ENCODE measurements at regions not wholly inside any gene's neighbourhood (a gene's known extent, or its start where the extent isn't known, plus 50 kb on each side); places are given as distances from the start of the nearest gene placed in this dataset.

- no peak overlapping the region for H3K27ac ChIP-seq
- TF ChIP-seq EZH2 (IDR thresholded peaks at IDR 0.05) = no peak
- no peak for TF ChIP-seq POLR2AphosphoS5 (IDR thresholded peaks at IDR 0.05; ENCODE audit: borderline replicate concordance, low read depth, low read length)
- TF ChIP-seq FOXP2 (optimal IDR thresholded peaks at IDR 0.05; ENCODE audit: control extremely low read depth, extremely low read length, insufficient read depth) = no peak
- no peak for DNase-seq (ENCODE audit: low read depth, low spot score)
- H3K36me3 ChIP-seq (ENCODE audit: insufficient read depth, low read length) = no peaks in the 10 kb centered on the region
- no peaks in the 10 kb centered on the region for H3K9me3 ChIP-seq (ENCODE audit: low read depth, low read length)
- no peak overlapping the region for H3K9ac ChIP-seq (ENCODE audit: insufficient read length)
- no peak overlapping the region for H3K4me3 ChIP-seq
Measured at GRCh38 chr9:102113191-102113590, 374.7 kb upstream of the GRIN3A start.

- H3K9me3 ChIP-seq (ENCODE audit: low read depth, low read length) = no peaks in the 10 kb centered on the region
- no peak for DNase-seq (ENCODE audit: low read depth, low spot score)
- H3K27ac ChIP-seq = no peak overlapping the region
- TF ChIP-seq POLR2AphosphoS5 (IDR thresholded peaks at IDR 0.05; ENCODE audit: borderline replicate concordance, low read depth, low read length) = no peak
- no peak for TF ChIP-seq EZH2 (IDR thresholded peaks at IDR 0.05)
- no peak for TF ChIP-seq FOXP2 (optimal IDR thresholded peaks at IDR 0.05; ENCODE audit: control extremely low read depth, extremely low read length, insufficient read depth)
- H3K36me3 ChIP-seq (ENCODE audit: insufficient read depth, low read length) = no peaks in the 10 kb centered on the region
- H3K9ac ChIP-seq (ENCODE audit: insufficient read length) = no peak overlapping the region
- no peak overlapping the region for H3K4me3 ChIP-seq
Measured at GRCh38 chr9:102106439-102106838, 368.0 kb upstream of the GRIN3A start.

DNA sequence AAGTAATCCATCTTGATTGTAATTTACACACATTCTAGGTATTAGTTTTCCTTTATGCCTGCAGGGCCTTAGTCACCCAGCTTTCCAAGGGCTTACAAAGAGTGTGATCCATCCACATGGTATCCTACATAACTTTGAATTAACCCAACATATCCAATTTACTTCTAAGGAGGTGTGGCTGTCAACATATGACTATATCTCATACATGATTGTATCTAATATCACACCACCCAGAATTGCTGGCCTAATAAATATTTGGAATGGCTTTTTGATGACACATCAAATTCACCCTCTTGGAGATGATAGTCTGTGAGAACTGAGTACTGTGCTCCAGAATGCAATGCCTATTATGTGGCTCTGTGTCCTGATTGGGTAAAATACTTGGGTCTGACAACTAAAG, 363.3 kb upstream of the GRIN3A start:
- Histone ChIP-seq H3K4me3 (no peak overlapping the region), H3K9me3 (ENCODE audit: low read depth, low read length) (no peaks in the 10 kb centered on the region), H3K36me3 (ENCODE audit: insufficient read depth, low read length) (no peaks in the 10 kb centered on the region), H3K9ac (ENCODE audit: insufficient read length) (no peak overlapping the region), H3K27ac (no peak overlapping the region)
- no peak for DNase-seq (ENCODE audit: low read depth, low spot score)
- TF ChIP-seq EZH2 (IDR thresholded peaks at IDR 0.05) (no peak), FOXP2 (optimal IDR thresholded peaks at IDR 0.05; ENCODE audit: control extremely low read depth, extremely low read length, insufficient read depth) (no peak), POLR2AphosphoS5 (IDR thresholded peaks at IDR 0.05; ENCODE audit: borderline replicate concordance, low read depth, low read length) (no peak)

- H3K36me3 ChIP-seq (ENCODE audit: insufficient read depth, low read length) = no peaks in the 10 kb centered on the region
- no peaks in the 10 kb centered on the region for H3K9me3 ChIP-seq (ENCODE audit: low read depth, low read length)
- DNase-seq (ENCODE audit: low read depth, low spot score) = no peak
- H3K9ac ChIP-seq (ENCODE audit: insufficient read length) = no peak overlapping the region
- TF ChIP-seq EZH2 (IDR thresholded peaks at IDR 0.05) = no peak
- TF ChIP-seq POLR2AphosphoS5 (IDR thresholded peaks at IDR 0.05; ENCODE audit: borderline replicate concordance, low read depth, low read length) = no peak
- no peak for TF ChIP-seq FOXP2 (optimal IDR thresholded peaks at IDR 0.05; ENCODE audit: control extremely low read depth, extremely low read length, insufficient read depth)
- H3K4me3 ChIP-seq = no peak overlapping the region
- H3K27ac ChIP-seq = no peak overlapping the region
Measured at GRCh38 chr9:102087141-102087540, 348.7 kb upstream of the GRIN3A start.

- Histone ChIP-seq H3K27ac (no peak overlapping the region), H3K9ac (ENCODE audit: insufficient read length) (no peak overlapping the region), H3K36me3 (ENCODE audit: insufficient read depth, low read length) (no peaks in the 10 kb centered on the region), H3K9me3 (ENCODE audit: low read depth, low read length) (no peaks in the 10 kb centered on the region), H3K4me3 (no peak overlapping the region)
- TF ChIP-seq EZH2 (IDR thresholded peaks at IDR 0.05) (no peak), POLR2AphosphoS5 (IDR thresholded peaks at IDR 0.05; ENCODE audit: borderline replicate concordance, low read depth, low read length) (no peak), FOXP2 (optimal IDR thresholded peaks at IDR 0.05; ENCODE audit: control extremely low read depth, extremely low read length, insufficient read depth) (no peak)
- DNase-seq (ENCODE audit: low read depth, low spot score) = no peak
Measured at GRCh38 chr9:102085548-102085947, 347.1 kb upstream of the GRIN3A start.

GRCh38 chr9:102072059-102072764, 333.8 kb upstream of the GRIN3A start:
- TF ChIP-seq EZH2 (IDR thresholded peaks at IDR 0.05) = no peak
- TF ChIP-seq POLR2AphosphoS5 (IDR thresholded peaks at IDR 0.05; ENCODE audit: borderline replicate concordance, low read depth, low read length) = no peak
- no peak for TF ChIP-seq FOXP2 (optimal IDR thresholded peaks at IDR 0.05; ENCODE audit: control extremely low read depth, extremely low read length, insufficient read depth)
- Histone ChIP-seq H3K36me3 (ENCODE audit: insufficient read depth, low read length) (no peaks in the 10 kb centered on the region), H3K9me3 (ENCODE audit: low read depth, low read length) (no peaks in the 10 kb centered on the region), H3K4me3 (no peak overlapping the region), H3K9ac (ENCODE audit: insufficient read length) (no peak overlapping the region), H3K27ac (no peak overlapping the region)
- no peak for DNase-seq (ENCODE audit: low read depth, low spot score)

DNA sequence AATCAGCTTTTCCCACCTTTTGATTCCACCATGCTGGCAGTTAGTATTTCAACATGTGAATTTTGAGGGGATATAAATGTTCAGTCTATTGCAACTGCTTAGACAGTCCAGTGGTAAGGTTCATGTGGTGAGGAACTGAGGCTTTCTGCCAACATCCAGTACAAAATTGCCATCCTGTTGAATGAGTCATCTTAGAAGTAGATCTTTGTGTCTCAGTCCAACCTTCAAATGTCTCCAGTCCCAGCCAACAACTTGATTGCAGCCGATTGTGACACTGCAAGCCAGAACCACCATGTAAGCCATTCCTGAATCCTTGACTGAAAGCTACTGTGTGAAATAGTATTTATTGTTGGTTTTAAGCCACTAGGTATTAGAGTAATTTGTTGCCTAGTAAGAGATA, 331.5 kb upstream of the GRIN3A start:
- TF ChIP-seq POLR2AphosphoS5 (IDR thresholded peaks at IDR 0.05; ENCODE audit: borderline replicate concordance, low read depth, low read length) = no peak
- TF ChIP-seq FOXP2 (optimal IDR thresholded peaks at IDR 0.05; ENCODE audit: control extremely low read depth, extremely low read length, insufficient read depth) = no peak
- TF ChIP-seq EZH2 (IDR thresholded peaks at IDR 0.05) = no peak
- no peak for DNase-seq (ENCODE audit: low read depth, low spot score)
- Histone ChIP-seq H3K4me3 (no peak overlapping the region), H3K36me3 (ENCODE audit: insufficient read depth, low read length) (no peaks in the 10 kb centered on the region), H3K9me3 (ENCODE audit: low read depth, low read length) (no peaks in the 10 kb centered on the region), H3K9ac (ENCODE audit: insufficient read length) (no peak overlapping the region), H3K27ac (no peak overlapping the region)

GRCh38 chr9:102054811-102055210, 316.4 kb upstream of the GRIN3A start:
- no peaks in the 10 kb centered on the region for H3K36me3 ChIP-seq (ENCODE audit: insufficient read depth, low read length)
- TF ChIP-seq EZH2 (IDR thresholded peaks at IDR 0.05) = no peak
- TF ChIP-seq FOXP2 (optimal IDR thresholded peaks at IDR 0.05; ENCODE audit: control extremely low read depth, extremely low read length, insufficient read depth) = no peak
- no peak for TF ChIP-seq POLR2AphosphoS5 (IDR thresholded peaks at IDR 0.05; ENCODE audit: borderline replicate concordance, low read depth, low read length)
- no peak for DNase-seq (ENCODE audit: low read depth, low spot score)

More at GRCh38 chr9:102054811-102055210, 316.4 kb upstream of the GRIN3A start:
- Histone ChIP-seq H3K9me3 (ENCODE audit: low read depth, low read length) (no peaks in the 10 kb centered on the region), H3K27ac (no peak overlapping the region), H3K9ac (ENCODE audit: insufficient read length) (no peak overlapping the region), H3K4me3 (no peak overlapping the region)

Measured in SK-N-MC (cell line).